VCaP (cell line): ENCODE measurements at regions not wholly inside any gene's neighbourhood (a gene's known extent, or its start where the extent isn't known, plus 50 kb on each side); places are given as distances from the start of the nearest gene placed in this dataset.

ENCODE experiments used
- H3K27ac ChIP-seq: fragments of 450-650 bp; 2 replicates; pipeline ENCODE4 v1.5.1; 2017
- TF ChIP-seq, protein P1 (sequence below): fragments of 450-650 bp; conservative IDR thresholded peaks from 2 replicates; pipeline ENCODE4 v1.5.1; 2017; ENCODE audit warnings: mild to moderate bottlenecking, moderate library complexity

- H3K27ac ChIP-seq: no peak overlapping the region
- TF ChIP-seq, protein P1, sequence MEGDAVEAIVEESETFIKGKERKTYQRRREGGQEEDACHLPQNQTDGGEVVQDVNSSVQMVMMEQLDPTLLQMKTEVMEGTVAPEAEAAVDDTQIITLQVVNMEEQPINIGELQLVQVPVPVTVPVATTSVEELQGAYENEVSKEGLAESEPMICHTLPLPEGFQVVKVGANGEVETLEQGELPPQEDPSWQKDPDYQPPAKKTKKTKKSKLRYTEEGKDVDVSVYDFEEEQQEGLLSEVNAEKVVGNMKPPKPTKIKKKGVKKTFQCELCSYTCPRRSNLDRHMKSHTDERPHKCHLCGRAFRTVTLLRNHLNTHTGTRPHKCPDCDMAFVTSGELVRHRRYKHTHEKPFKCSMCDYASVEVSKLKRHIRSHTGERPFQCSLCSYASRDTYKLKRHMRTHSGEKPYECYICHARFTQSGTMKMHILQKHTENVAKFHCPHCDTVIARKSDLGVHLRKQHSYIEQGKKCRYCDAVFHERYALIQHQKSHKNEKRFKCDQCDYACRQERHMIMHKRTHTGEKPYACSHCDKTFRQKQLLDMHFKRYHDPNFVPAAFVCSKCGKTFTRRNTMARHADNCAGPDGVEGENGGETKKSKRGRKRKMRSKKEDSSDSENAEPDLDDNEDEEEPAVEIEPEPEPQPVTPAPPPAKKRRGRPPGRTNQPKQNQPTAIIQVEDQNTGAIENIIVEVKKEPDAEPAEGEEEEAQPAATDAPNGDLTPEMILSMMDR: no peak
These were observed 267.1 kb downstream of the C16orf95 start for GRCh38 chr16:87050142-87050541.

GRCh38 chr16:87051526-87052320, 265.5 kb downstream of the C16orf95 start:
- no peak overlapping the region for H3K27ac ChIP-seq
- TF ChIP-seq, protein P1: no peak

- TF ChIP-seq, protein P1: no peak
- no peak overlapping the region for H3K27ac ChIP-seq
These were observed 264.7 kb downstream of the C16orf95 start for GRCh38 chr16:87052506-87052905.

DNA sequence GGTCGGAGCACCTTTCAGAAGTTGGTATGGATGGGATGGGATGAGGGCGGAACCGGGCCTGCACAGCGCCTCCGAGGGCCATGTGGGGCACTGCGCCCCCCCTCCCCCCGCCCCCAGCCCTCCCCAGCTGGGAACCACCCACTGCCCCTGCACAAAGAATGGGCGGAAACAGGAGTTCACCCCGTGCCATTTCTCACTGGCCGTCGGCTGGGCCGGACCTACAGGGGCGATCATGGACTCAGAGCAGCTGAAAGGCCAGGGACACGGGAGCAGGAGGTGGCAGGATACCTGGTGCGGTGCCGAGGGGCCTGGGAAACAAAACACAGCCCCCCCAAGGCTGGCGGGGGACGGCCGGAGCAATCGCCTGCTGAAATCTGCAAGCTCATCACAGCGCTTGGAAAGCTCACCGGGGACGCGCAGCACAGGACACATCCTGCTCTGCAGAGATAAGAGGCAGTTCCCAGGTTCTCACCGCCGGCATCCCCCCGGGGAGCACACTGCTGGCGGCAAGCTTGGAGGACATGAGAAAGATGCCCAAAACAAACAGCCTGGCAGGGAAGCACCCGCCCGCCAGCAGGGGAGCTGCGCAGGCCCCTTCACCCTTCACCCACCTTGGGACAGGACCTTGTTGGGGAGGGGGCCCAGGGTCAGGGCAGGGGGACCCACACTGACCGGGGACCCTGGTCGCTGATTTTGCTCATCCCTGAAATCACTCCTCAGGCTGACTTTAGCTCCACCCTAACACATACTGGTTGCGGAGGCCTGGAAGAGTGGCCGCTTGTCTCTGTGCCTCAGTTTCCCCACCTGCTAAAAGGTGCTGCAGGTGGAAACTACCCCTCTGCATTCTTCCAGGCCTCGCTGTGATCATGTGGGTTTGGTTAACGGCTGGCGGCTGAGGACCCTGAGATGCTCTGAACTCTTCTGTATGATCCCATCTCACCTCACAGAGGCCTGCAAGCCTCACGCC, 263.9 kb downstream of the C16orf95 start:
- TF ChIP-seq, protein P1: no peak
- no peak overlapping the region for H3K27ac ChIP-seq

GRCh38 chr16:87054154-87054553, 263.0 kb downstream of the C16orf95 start:
- H3K27ac ChIP-seq: no peak overlapping the region
- TF ChIP-seq, protein P1: no peak

DNA sequence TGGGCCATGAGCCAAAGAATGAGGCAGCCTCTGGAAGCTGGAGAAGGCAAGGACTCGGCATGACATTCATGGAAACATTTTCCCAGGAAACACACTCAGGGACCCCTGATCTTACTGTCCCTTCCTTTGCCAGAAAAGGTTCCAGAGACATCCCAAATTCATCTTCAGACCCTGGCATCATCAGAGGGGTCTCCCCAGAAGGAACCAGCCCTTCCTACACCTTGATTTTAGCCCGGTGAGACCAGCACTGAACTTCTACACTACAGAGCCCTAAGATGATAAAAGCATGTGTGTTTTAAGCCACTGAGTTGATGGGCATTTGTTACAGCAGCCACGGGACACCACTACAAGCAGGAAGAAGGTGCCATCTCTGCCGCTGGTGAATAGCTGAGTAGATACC, 262.3 kb downstream of the C16orf95 start:
- TF ChIP-seq, protein P1: no peak
- H3K27ac ChIP-seq: no peak overlapping the region

DNA sequence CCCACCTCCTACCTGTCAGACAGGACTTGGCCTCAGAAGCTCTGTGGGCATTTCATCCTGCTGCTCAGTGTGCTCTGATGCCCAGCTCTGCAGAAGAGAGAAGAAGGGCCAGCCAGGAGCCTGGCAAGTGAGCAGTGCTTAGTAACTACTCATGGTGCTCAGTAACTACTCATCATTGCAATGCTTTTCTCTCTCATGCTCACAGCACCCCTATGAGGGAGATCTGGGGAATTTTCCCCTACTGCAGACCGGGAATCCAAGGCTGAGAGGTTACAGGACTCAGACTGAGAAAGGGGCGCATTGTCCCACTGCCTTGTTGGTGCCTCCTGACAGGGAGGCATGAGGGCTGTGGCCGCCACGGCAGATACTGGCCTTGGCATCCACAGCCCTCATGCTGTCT, 261.1 kb downstream of the C16orf95 start:
- TF ChIP-seq, protein P1: no peak
- H3K27ac ChIP-seq: no peak overlapping the region
